Heart right ventricle (tissue), 16 donors: ENCODE measurements at regions not wholly inside any gene's neighbourhood (a gene's known extent, or its start where the extent isn't known, plus 50 kb on each side); places are given as distances from the start of the nearest gene placed in this dataset.
"Not testable (repeated sequence)": the region's sequence is repeated elsewhere in the genome, so short reads cannot be mapped to it uniquely, and the experiment has no call there.

ENCODE experiments used
- ATAC-seq, 8 donors: fragments of 200-7000 bp; cut with Tn5 transposase; one replicate each; pipeline ENCODE4 v1.9.1; 2020; ENCODE audit warnings: mild to moderate bottlenecking in 8 of 8, moderate library complexity in 8 of 8, moderate number of reproducible peaks in 1 of 8
- DNase-seq, 2 donors: peaks; one replicate each; pipeline ENCODE4 v3.0.0-alpha.2; 2020
- H3K27ac ChIP-seq, 10 donors: fragments of 200-600 bp; sonication (generic) in 2 of 10; one replicate each; pipeline versions ENCODE4 v1.5.0 to v1.8.0; 2020 to 2022; ENCODE audit warnings: mild to moderate bottlenecking in 3 of 10
- H3K27me3 ChIP-seq, 7 donors: fragments of 200-600 bp; one replicate each; pipeline ENCODE4 v1.8.0; 2021 to 2022; ENCODE audit warnings: mild to moderate bottlenecking in 2 of 7
- H3K36me3 ChIP-seq, 9 donors: fragments of 200-600 bp; sonication (generic) in 1 of 9; one replicate each; pipeline versions ENCODE4 v1.5.0 to v1.8.0; 2020 to 2022; ENCODE audit warnings: mild to moderate bottlenecking in 2 of 9
- H3K4me1 ChIP-seq, 9 donors: fragments of 200-600 bp; sonication (generic) in 1 of 9; one replicate each; pipeline versions ENCODE4 v1.5.0 to v1.8.0; 2020 to 2022; ENCODE audit warnings: mild to moderate bottlenecking in 4 of 9
- H3K4me3 ChIP-seq, 10 donors: fragments of 200-600 bp; sonication (generic) in 2 of 10; one replicate each; pipeline versions ENCODE4 v1.5.0 to v1.8.0; 2020 to 2022; ENCODE audit warnings: mild to moderate bottlenecking in 7 of 10, moderate library complexity in 2 of 10
- H3K9me3 ChIP-seq, 11 donors: fragments of 200-600 bp in 10 of 11; sonication (generic) in 2 of 11; one replicate each; pipeline versions ENCODE4 v1.5.0 to v1.8.0; 2013 to 2022; ENCODE audit warnings: mild to moderate bottlenecking in 2 of 11, control low read depth in 1 of 11, moderate library complexity in 1 of 11
- WGBS, 2 donors: extraction: QIAGEN DNeasy Blood & Tissue Kit; methylation state at CpG; one replicate each; pipeline ENCODE4 v1.1.7; 2013; ENCODE audit warnings: inconsistent platforms in 1 of 2; 5-methylcytosine and 5-hydroxymethylcytosine counted together
- intact Hi-C, 10 donors: fragments of 100-400 bp; cut with DNase I; formaldehyde crosslinking; loops; one replicate each; pipeline versions ENCODE4 v1.11.1 to v1.14.2; 2022
- TF ChIP-seq, protein P1 (sequence below), 9 donors: fragments of 200-600 bp; sonication (generic) in 2 of 9; IDR thresholded peaks; one replicate each; pipeline versions ENCODE4 v1.5.0 to v1.8.0; 2021 to 2022; ENCODE audit warnings: antibody characterized with exemption in 9 of 9, mild to moderate bottlenecking in 5 of 9, moderate library complexity in 1 of 9
- donor health status: Arrhythmogenic right ventricular cardiomyopathy.
- donor health status: ischemic (EF 13 %, LVEDD 7.1; RV severe dilation, severe dysfunction).
- donor health status: healthy with polysubstance abuse.
- donor health status: DM: no; HTN: yes; CAD: no.
- donor health status: DM: no; HTN: no; CAD: no.
- donor health status: ischemic (EF 25% LVEDD 6.9; RV normal size, moderate dysfunction).
- donor health status: ischemic (EF 25% LVEDD 5.7; RV mildly dilated, moderate dysfunction).
- donor health status: healthy.
- donor health status: DM: yes; HTN: yes; CAD: no.
- donor health status: Ischemic cardiomyopathy.
- donor health status: ischemic (EF 35%, LVEDD 5.7; RV mildly dilated, moderate dysfunction).
- donor health status: nonischemic (EF 11% LVEDD 7.7; RV severe dilation, severe dysfunction).
- donor health status: DM: yes; HTN: yes; CAD: no.
- donor health status: PGD.
- donor health status: ischemic (EF 29% LVEDD 5.4; RV normal size, mild dysfunction).
- donor health status: nonischemic (EF 23%, LVEDD 6.1; RV moderate dilation, normal function).

DNA sequence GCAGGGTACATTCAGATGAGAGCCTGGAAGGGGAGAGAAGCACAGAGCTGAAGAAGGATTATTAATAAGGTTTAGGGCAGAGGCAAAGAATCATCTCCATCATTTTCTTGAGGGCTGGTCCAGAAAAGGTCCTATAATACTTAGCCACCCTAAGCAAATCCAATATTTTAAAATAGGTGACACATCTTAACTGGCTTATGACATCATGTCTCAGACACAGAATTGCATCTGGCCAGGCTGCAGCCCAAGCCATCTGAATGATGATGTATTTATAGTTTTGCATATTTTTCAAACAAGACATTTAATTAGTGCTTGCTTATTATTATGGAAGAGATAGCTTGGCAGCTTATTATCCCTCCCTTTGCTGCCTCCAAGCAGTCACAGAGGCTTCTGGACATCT lies 571.3 kb downstream of the SUCLG1 start:
- H3K27ac ChIP-seq, result no peak overlapping the region
- H3K9me3 ChIP-seq, result no peaks in the 10 kb centered on the region
- H3K4me1 ChIP-seq, result no peaks in the 10 kb centered on the region
- DNase-seq (no peak), ATAC-seq (no peak)
- H3K27me3 ChIP-seq, result no peaks in the 10 kb centered on the region
- TF ChIP-seq, protein P1, sequence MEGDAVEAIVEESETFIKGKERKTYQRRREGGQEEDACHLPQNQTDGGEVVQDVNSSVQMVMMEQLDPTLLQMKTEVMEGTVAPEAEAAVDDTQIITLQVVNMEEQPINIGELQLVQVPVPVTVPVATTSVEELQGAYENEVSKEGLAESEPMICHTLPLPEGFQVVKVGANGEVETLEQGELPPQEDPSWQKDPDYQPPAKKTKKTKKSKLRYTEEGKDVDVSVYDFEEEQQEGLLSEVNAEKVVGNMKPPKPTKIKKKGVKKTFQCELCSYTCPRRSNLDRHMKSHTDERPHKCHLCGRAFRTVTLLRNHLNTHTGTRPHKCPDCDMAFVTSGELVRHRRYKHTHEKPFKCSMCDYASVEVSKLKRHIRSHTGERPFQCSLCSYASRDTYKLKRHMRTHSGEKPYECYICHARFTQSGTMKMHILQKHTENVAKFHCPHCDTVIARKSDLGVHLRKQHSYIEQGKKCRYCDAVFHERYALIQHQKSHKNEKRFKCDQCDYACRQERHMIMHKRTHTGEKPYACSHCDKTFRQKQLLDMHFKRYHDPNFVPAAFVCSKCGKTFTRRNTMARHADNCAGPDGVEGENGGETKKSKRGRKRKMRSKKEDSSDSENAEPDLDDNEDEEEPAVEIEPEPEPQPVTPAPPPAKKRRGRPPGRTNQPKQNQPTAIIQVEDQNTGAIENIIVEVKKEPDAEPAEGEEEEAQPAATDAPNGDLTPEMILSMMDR (IDR thresholded peaks at IDR 0.05), result no peak
- no peak overlapping the region for H3K4me3 ChIP-seq
- H3K36me3 ChIP-seq, result no peaks in the 10 kb centered on the region
- intact Hi-C loops, result no loop called here

DNA sequence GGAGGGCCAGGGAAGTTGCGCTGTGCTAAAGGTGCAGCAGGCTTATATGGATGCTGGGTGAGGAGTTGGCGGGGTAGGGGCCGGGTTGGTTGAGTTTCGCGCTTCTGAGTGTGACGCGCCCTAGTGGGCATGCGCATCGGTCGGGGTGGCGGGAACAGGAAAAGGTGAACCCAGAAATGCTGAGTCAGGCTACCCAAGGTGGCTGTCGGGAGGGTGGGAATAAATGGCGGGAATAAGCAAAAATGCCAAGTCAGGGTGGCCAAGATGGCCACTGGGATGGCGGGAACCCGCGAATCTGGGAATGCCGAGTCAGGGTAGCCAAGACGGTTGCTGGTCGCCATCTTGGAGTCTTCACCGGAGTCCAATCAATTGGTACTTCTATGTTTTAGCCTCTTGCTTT lies 580.0 kb downstream of the SUCLG1 start:
- Histone ChIP-seq H3K4me1 (no peaks in the 10 kb centered on the region), H3K36me3 (no peaks in the 10 kb centered on the region)
- WGBS, 2 donors, result 93 to 98% methylated on average over 20 of the region's 20 CpGs

DNA sequence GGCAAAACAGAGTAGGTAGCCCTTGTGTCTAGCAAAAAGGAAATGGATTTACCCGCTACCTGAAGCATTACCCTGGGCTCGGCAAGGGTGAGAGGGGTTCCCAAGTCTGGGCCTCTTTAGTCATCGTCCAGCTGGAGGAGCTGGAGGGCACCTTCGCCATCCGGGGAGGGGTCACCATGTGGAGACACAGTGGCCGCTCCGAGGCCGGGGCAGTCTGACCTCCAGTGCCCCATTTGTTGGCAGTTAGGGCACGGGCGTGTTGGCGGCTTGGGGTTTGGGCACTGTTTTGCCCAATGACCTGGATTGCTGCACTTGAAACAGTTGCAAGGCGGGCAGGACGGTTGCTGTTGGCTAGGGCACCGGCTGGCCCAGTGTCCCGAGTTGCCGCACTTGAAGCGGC lies 581.8 kb downstream of the SUCLG1 start:
- intact Hi-C loops, H3K36me3 ChIP-seq, DNase-seq, H3K27ac ChIP-seq, H3K27me3 ChIP-seq, H3K4me1 ChIP-seq, H3K4me3 ChIP-seq, ATAC-seq: not testable (repeated sequence)
- WGBS, 2 donors, result 91 to 95% methylated on average over 17 of the region's 17 CpGs
- peaks cover 0 to 47% (median 0%) of the 10 kb centered on the region in 11 donors for H3K9me3 ChIP-seq

More for the DNA sequence above, 580.0 kb downstream of the SUCLG1 start:
- ATAC-seq, result no peak
- TF ChIP-seq, protein P1 (IDR thresholded peaks at IDR 0.05), result no peak
- intact Hi-C loops, result no loop called here
- Histone ChIP-seq H3K4me3 (no peak overlapping the region), H3K27me3 (no peaks in the 10 kb centered on the region), H3K27ac (no peak overlapping the region), H3K9me3 (peaks cover 0 to 32% (median 0%) of the 10 kb centered on the region in 11 donors)
- no peak for DNase-seq

DNA sequence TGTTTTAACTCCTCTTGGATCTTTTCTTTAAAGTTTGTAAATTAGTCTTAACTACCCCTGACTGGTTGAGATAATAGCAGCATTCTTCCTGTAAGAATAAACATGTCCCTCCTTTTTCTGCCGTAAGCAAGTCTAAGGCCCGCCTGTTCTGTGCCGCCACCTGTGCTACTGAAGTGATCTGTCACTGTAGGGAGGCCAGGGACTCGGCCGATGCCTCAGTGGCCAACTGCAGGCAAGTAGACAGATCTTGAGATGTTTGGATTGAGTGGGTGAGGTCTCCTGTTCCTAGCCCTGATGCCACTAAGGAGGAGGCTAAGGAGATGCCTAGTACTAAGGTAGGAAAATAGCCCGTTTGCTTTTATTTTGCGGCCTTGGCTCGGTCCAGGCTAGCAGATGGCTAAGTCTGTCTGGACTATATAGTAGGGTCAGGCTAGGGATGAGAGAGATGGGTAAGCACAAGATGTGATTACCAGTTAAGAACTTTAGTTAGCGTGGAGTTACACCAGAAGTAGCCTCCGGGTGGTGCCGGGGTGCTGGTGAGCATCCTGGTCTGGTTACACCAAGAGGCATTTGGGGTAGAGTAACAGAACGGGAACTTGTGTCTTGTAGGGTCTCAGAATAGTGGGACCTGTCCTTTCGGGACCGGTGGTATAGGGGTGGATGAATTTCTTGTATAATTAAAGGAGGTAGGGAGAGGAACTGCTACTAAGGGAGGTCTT lies 584.2 kb downstream of the SUCLG1 start:
- Histone ChIP-seq H3K27ac (no peak overlapping the region), H3K4me1 (no peaks in the 10 kb centered on the region), H3K27me3 (no peaks in the 10 kb centered on the region), H3K4me3 (no peak overlapping the region), H3K36me3 (no peaks in the 10 kb centered on the region), H3K9me3 (peaks cover 0 to 47% (median 0%) of the 10 kb centered on the region in 11 donors)
- WGBS, 2 donors, result 76 to 93% methylated on average over 14 of the region's 14 CpGs
- TF ChIP-seq, protein P1 (IDR thresholded peaks at IDR 0.05), result no peak
- no peak for DNase-seq
- no peak for ATAC-seq
- intact Hi-C loops, result no loop called here

DNA sequence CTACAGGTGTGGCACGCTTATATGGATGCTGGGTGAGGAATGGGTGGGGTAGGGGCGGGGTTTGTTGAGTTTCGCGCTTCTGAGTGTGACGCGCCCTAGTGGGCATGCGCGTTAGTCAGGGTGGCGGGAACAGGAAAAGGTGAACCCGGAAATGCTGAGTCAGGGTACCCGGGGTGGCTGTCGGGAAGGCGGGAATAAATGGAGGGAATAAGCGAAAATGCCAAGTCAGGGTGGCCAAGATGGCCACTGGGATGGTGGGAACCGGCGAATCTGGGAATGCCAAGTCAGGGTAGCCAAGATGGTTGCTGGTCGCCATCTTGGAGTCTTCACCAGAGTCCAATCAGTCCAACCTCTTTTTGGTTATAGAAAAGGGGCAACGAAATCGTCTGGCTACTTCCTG lies 585.0 kb downstream of the SUCLG1 start:
- no peak overlapping the region for H3K27ac ChIP-seq
- H3K4me1 ChIP-seq, result no peaks in the 10 kb centered on the region
- no peaks in the 10 kb centered on the region for H3K36me3 ChIP-seq
- H3K27me3 ChIP-seq, result no peaks in the 10 kb centered on the region
- no peak for ATAC-seq
- DNase-seq, result no peak
- TF ChIP-seq, protein P1 (IDR thresholded peaks at IDR 0.05), result no peak
- H3K4me3 ChIP-seq, result no peak overlapping the region
- peaks cover 0 to 47% (median 0%) of the 10 kb centered on the region in 11 donors for H3K9me3 ChIP-seq
- WGBS, 2 donors, result 93 to 96% methylated on average over 19 of the region's 19 CpGs
- intact Hi-C loops, result no loop called here
